HL-60/S4 (cell line): ENCODE measurements at regions not wholly inside any gene's neighbourhood (a gene's known extent, or its start where the extent isn't known, plus 50 kb on each side); places are given as distances from the start of the nearest gene placed in this dataset.

ENCODE experiments used
- in situ Hi-C: fragments of 300-500 bp; cut with MboI; formaldehyde crosslinking; loops from 2 replicates; pipeline ENCODE4 v1.14.3; 2022; ENCODE audit warnings: low sequenced_read_pairs

DNA sequence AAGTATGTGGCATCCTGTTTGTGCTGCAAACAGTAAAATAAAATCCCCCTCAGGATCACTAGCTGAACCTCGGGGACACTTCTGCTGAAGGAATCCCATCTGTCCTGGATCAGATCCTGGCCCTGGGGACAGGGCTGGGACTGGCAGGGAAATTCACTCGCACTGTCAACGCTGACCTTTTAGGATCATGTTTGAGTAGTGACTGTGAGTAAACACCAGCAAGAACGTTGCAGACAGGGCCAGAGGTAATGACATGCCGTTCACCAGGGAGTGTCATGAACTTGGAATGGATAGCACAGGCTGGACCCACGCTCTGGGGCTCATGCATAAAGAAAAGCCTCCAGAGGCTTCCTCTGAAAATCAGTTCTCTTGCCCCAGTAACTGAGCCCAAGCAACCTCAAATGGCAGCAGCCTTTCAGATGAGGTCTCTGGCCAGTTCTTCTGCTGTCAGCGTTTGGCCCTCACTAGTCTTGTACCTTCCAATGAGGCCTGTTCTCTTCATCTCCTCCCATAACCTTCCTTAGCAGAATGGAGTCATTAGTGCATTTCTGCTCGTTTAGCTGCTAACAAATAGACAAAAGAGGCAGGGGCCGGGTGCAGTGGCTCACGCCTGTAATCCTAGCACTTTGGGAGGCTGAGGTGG, 51.0 kb upstream of the BARX2 start:
- in situ Hi-C loops: loop anchor here (25.0 kb wide), 1 partner anchor 212 kb away; no protein-coding TSS in a partner anchor

- in situ Hi-C loops: no loop called here
Observed at GRCh38 chr11:129323896-129324502, 51.6 kb upstream of the BARX2 start.

DNA sequence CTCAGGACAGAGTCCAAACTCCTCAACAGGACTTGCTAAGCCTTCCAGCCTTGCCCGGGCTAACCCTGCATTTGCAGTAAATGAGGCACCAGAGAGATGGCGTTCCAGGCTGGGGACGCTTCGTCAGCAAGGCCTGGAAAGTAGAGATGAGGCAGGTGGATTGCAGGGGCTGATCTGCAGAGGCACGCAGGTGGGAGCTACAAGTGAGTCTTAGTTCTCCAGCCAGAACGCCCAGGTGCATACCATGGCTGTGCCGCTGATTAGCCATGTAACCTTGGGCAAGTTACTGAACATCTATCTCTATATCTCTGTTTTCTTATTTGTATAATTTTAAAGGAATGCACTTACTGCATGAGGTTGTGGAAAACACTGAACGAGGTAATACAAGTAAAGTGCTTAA, 52.7 kb upstream of the BARX2 start:
- in situ Hi-C loops: no loop called here

DNA sequence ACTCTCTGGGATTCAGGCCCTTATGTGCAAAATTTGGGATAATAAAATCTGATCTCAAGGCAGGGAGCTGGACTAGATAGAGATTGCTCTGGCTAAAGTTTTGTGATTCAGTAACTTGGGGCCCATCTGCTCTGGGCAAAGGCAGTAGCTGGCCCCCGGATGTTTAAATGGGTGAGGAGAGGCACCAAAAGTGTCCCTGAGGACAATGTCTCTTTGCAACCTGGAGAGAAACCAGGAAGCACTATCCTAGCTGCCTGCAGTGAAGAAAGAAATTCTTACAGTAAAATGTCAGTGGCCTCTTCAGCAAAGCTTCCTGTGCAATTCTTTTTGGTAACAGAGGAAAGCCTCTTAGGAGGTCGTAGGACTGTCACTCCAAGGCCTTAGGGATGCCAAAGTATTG, 54.6 kb upstream of the BARX2 start:
- in situ Hi-C loops: no loop called here

GRCh38 chr11:129320494-129320893, 55.2 kb upstream of the BARX2 start:
- in situ Hi-C loops: no loop called here

DNA sequence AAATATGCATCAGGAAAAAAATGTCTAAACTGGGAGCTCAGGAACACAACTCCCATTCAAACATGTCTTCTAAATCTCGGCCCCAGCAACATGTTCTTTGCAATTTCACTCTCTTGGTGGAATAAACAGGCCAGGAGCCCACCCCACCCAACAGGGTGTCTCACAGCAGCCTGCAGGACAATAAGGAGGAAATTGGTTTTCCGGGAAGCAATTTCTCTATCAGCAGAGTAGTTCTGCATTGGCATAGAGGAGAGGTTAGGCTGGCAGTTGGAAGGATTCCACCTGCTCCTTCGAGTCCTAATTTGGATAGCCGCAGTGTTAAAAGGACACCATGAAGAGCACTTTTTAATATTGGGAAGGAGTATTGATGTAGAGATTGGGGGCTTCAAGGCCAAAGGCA, 55.9 kb upstream of the BARX2 start:
- in situ Hi-C loops: no loop called here

GRCh38 chr11:129319201-129319600, 56.4 kb upstream of the BARX2 start:
- in situ Hi-C loops: no loop called here

GRCh38 chr11:129317571-129317970, 58.1 kb upstream of the BARX2 start:
- in situ Hi-C loops: no loop called here

- in situ Hi-C loops: no loop called here
Observed at GRCh38 chr11:129316781-129317180, 58.9 kb upstream of the BARX2 start.

GRCh38 chr11:129315781-129316579, 59.7 kb upstream of the BARX2 start:
- in situ Hi-C loops: no loop called here

DNA sequence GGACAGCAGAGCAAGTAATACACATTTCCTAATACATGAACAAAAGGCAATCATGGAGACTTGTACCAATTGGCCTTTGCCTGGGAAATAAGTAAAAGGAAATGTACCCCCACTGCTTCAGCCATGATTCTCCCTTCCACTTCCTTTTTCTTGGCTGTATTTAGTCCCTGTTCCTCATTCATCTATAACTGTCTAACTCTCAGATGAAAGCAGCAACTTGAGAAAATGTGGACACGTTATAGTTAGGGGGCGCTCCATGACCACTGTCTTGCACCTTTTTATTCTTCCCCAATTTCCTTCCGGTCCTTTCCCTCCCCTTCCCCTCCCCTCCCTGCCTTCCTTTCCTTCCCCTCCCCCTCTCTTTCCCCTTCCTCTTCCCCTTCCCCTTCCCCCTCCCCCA, 61.3 kb upstream of the BARX2 start:
- in situ Hi-C loops: no loop called here

- in situ Hi-C loops: no loop called here
Observed at GRCh38 chr11:129313541-129314297, 61.9 kb upstream of the BARX2 start.

DNA sequence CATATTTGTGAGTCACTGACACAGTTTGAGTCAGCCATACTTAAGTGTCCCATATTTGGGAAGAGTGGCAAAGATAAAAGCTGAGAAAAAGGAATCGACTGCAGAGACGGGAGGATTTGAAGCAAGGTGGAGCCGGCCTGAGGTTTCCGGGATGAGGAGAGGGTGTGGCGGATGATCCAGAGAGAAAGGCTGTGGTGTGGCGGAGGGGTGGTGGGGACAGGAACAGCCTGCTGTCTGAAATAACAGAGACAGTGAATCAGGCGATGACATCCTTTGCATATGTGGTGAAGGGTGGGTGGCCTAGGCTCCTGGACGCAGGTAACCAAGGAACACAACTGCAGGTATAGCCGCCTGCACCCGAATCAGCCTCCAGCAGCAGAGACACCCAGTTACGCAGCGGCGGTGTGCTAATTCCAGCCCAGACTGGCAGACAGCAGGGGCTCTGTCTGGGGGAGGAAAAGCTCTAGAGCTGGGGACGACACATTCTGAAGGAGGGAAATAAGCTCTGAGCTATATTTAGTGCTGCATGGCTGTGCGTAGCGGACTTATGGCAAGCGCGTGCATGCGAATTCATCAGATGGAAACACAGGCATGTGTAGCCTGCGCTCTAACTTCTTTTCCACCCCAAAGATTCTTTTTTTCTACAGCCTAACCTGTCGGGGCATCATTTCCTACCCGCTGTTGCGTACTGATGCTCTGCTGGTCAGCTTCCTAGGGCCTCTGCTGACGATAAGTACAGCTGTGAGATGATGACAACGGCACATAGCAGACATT, 62.7 kb upstream of the BARX2 start:
- in situ Hi-C loops: no loop called here

DNA sequence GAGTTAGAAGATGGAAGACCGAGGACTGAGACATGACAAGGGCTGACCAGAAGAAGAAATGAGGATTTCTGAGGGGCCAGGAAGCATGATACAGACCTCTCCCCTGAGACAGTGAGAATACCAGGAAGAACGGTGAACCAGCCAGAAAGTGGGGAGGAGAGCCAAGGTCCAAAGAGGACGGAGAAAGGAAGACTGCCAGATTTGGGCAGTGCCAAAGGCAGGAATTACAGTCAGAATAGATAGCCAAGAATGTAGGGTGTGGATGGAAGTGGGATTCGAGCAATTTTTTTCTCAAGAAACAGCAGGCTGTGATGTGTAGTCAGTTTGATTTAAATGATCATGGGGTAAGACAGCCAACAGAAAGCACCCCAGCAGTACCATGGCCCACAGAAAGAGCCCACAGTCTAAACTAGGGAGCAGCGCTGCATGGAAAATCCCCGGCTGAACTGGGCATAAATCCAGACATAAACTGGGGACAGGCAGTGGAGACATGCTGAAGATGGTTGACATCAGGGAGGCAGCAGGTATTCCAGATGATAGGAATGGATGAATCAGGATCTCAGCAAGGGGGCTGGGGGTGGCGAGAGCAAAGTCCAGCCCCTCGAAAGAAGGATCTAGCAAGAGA, 67.3 kb upstream of the BARX2 start:
- in situ Hi-C loops: no loop called here

GRCh38 chr11:129307162-129307561, 68.5 kb upstream of the BARX2 start:
- in situ Hi-C loops: no loop called here

GRCh38 chr11:129302386-129303101, 73.1 kb upstream of the BARX2 start:
- in situ Hi-C loops: no loop called here

DNA sequence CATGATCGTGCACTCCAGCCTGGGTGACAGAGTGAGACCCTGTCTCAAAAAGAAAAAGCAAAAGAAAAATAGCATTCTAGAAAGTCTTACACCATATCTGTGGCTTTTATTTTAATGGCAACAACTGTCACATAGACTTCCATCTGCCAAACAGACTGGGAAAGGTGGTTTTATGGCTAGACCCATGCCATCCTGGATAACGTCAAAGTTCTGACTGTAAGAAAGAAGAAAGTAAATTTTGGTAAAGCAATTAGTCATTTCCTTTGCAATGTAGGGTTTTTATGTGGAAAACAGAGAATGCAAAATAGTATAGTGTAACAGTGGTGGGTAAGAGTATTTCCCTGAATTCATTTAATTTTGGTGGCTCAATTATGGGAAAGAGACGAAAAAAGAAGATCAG, 75.5 kb upstream of the BARX2 start:
- in situ Hi-C loops: no loop called here

DNA sequence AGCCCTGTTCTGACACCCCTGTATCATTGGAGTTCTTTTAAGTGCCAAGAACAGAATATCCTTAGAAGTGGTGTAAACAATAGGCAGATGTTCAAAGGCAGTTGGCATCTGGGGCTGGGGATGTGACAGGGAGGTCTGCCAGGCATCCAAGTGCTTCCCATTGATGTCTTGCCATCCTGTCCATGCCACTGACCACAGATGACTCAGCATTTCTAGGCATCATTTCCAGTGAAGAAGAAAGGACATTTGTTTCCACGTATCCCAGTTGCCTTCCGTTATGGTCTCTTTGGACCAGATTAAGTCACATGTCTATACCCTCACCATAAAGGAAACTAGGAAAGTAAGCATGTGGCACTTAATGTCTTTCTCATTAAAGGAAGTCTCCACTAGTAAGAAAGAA, 76.7 kb upstream of the BARX2 start:
- in situ Hi-C loops: no loop called here

- in situ Hi-C loops: no loop called here
Observed at GRCh38 chr11:129295746-129296145, 79.9 kb upstream of the BARX2 start.

- in situ Hi-C loops: no loop called here
Observed at GRCh38 chr11:129292771-129293170, 82.9 kb upstream of the BARX2 start.
